ENCODE measurements at regions not wholly inside any gene's neighbourhood (a gene's known extent, or its start where the extent isn't known, plus 50 kb on each side); places are given as distances from the start of the nearest gene placed in this dataset.

DNA sequence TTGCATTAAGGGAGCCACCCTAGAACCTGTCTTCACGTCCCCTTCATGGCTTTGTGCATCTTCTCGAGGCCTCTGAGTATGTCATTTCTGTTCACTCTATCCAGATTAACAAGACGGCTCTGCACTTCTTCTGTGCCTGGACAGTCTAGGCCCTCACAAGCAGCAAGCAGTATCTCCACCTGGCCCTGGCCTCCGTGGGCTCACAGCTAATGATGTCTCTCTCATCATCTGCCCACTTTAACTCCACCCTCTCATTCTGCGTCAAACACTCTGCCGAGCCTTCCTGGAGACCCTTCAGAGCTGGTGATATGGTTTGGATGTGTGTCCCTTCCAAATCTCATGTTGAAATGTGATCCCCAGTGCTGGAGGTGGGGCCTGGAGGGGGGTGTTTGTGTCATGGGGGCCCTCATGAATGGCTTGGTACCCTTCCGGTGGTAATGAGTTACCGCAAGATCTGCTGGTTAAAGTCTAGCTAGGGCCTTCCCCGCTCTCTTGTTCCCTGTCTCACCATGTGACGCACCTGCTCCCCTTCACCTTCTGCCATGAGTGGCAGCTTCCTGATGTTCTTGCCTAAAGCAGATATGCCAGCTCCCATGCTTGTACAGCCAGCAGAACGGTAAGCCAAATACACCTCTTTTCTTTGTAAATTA, 132.5 kb upstream of the ID2 start:
- TF ChIP-seq MYC (IDR thresholded peaks at IDR 0.05; ENCODE audit: low read depth, low read length) (no peak), POLR2A (IDR thresholded peaks at IDR 0.05; ENCODE audit: extremely low read depth, insufficient read length) (no peak), CTCF (IDR thresholded peaks at IDR 0.05; ENCODE audit: low read depth, low read length) (no peak)
- TF ChIP-seq, protein P1, sequence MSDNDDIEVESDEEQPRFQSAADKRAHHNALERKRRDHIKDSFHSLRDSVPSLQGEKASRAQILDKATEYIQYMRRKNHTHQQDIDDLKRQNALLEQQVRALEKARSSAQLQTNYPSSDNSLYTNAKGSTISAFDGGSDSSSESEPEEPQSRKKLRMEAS (IDR thresholded peaks at IDR 0.05; ENCODE audit: low read depth, low read length) = no peak
- no peak overlapping the region for H3K4me3 ChIP-seq (ENCODE audit: low read depth, low read length)
- DNase-seq (ENCODE audit: low read depth) = no peak

DNA sequence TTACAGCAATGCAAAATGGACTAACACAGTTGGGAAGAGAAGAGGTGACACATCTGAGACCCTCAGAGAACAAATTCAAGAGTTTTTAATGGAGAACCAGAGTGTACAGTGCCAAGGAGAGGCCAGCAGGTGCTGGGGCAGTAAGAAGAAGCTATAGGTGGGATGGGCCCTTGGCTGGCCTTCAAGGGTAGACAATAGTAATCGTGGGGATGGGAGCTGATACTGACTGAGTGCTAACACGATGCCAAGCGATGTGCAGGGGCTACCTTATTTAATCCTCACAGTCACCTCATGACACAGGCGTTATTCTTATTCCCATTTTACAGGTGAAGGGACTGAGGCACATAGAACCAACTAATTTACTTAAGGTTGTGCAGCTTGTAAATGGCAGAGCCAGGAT, 131.9 kb upstream of the ID2 start:
- no peak for DNase-seq (ENCODE audit: low read depth)
- TF ChIP-seq, protein P1 (IDR thresholded peaks at IDR 0.05; ENCODE audit: low read depth, low read length) = no peak
- TF ChIP-seq MYC (IDR thresholded peaks at IDR 0.05; ENCODE audit: low read depth, low read length) (no peak), POLR2A (IDR thresholded peaks at IDR 0.05; ENCODE audit: extremely low read depth, insufficient read length) (no peak), CTCF (IDR thresholded peaks at IDR 0.05; ENCODE audit: low read depth, low read length) (no peak)
- no peak overlapping the region for H3K4me3 ChIP-seq (ENCODE audit: low read depth, low read length)

GRCh38 chr2:8550481-8550880, 131.4 kb upstream of the ID2 start:
- TF ChIP-seq, protein P1 (IDR thresholded peaks at IDR 0.05; ENCODE audit: low read depth, low read length) = no peak
- TF ChIP-seq MYC (IDR thresholded peaks at IDR 0.05; ENCODE audit: low read depth, low read length) = no peak
- TF ChIP-seq CTCF (IDR thresholded peaks at IDR 0.05; ENCODE audit: low read depth, low read length) = no peak
- no peak for TF ChIP-seq POLR2A (IDR thresholded peaks at IDR 0.05; ENCODE audit: extremely low read depth, insufficient read length)
- no peak overlapping the region for H3K4me3 ChIP-seq (ENCODE audit: low read depth, low read length)
- DNase-seq (ENCODE audit: low read depth) = no peak

GRCh38 chr2:8550937-8551621, 130.8 kb upstream of the ID2 start:
- no peak for TF ChIP-seq MYC (IDR thresholded peaks at IDR 0.05; ENCODE audit: low read depth, low read length)
- TF ChIP-seq, protein P1 (IDR thresholded peaks at IDR 0.05; ENCODE audit: low read depth, low read length) = no peak
- TF ChIP-seq POLR2A (IDR thresholded peaks at IDR 0.05; ENCODE audit: extremely low read depth, insufficient read length) = no peak
- TF ChIP-seq CTCF (IDR thresholded peaks at IDR 0.05; ENCODE audit: low read depth, low read length) = no peak
- no peak overlapping the region for H3K4me3 ChIP-seq (ENCODE audit: low read depth, low read length)
- DNase-seq (ENCODE audit: low read depth) = no peak

GRCh38 chr2:8551622-8552074, 130.2 kb upstream of the ID2 start:
- peak; percentile 30 for DNase-seq (ENCODE audit: low read depth)
- TF ChIP-seq, protein P1 (IDR thresholded peaks at IDR 0.05; ENCODE audit: low read depth, low read length) = no peak
- TF ChIP-seq POLR2A (IDR thresholded peaks at IDR 0.05; ENCODE audit: extremely low read depth, insufficient read length) (no peak), MYC (IDR thresholded peaks at IDR 0.05; ENCODE audit: low read depth, low read length) (no peak), CTCF (IDR thresholded peaks at IDR 0.05; ENCODE audit: low read depth, low read length) (no peak)
- H3K4me3 ChIP-seq (ENCODE audit: low read depth, low read length) = no peak overlapping the region

Data from NB4 (cell line).